GM18508 (cell line): ENCODE measurements at regions not wholly inside any gene's neighbourhood (a gene's known extent, or its start where the extent isn't known, plus 50 kb on each side); places are given as distances from the start of the nearest gene placed in this dataset.

ENCODE experiments used
- ATAC-seq: cut with Tn5 transposase; IDR thresholded peaks from one replicate; pipeline ENCODE4 v1.9.1; 2021; ENCODE audit warnings: moderate number of reproducible peaks; ENCODE audit not compliant: insufficient read depth, unreplicated experiment

GRCh38 chr9:89996773-89997172, 392.0 kb downstream of the GADD45G start:
- no peak for ATAC-seq

DNA sequence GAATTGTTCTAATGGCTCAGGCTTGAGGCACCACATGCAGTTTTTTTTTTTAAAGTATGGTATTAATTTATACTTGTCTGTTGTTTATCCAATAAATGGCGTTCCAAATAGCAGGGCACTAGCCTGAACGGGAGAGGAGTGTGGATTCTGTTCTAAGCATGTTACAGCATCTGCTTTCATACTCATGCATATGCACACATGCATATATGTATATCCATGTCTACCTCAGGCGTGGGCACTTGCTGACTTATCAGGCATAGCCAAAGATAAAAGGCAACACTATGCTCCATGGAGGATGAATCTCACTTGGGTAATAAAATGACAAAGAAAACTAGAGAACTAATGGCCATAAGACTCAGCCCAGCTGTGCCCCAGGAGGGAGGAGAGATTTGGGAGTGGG, 393.8 kb downstream of the GADD45G start:
- ATAC-seq, result no peak

DNA sequence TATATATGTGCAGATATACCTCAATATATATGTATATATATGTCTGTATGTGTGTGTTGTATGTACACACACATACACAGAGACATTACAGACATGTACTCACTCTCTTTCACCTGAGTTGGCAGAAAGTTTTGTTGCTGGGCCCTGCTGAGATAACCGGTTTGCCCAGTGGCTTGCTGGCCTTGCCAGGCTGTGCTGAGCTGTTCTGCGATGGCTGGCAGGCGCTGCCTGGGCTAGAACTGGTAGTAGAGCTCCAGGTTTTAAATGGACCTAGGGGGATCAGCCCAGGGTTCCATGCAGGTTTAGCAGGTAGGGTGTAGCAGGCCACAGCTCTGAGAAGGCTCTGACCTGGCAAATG, 394.3 kb downstream of the GADD45G start:
- ATAC-seq, result no peak

- ATAC-seq, result peak; percentile 85
Observed at GRCh38 chr9:89999534-90000370, 394.9 kb downstream of the GADD45G start.

DNA sequence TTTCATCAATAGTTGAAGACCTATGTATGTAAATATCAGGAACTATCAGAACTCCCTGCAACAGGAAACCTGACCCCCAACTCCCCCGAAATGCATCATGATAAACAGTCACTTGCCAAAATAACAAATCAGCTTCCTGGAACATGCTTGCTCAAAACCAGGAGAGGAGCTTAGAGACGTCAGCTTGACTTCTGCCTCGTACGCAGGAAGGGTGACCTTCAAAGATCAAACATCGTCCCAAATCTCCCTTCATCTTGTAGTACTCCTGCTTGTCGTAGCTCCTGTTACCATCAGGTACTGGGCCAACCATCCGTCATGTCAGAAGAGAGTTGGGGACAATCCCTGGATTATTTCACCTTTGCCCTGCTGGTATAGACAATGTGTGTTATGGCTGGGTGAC, 396.1 kb downstream of the GADD45G start:
- no peak for ATAC-seq

DNA sequence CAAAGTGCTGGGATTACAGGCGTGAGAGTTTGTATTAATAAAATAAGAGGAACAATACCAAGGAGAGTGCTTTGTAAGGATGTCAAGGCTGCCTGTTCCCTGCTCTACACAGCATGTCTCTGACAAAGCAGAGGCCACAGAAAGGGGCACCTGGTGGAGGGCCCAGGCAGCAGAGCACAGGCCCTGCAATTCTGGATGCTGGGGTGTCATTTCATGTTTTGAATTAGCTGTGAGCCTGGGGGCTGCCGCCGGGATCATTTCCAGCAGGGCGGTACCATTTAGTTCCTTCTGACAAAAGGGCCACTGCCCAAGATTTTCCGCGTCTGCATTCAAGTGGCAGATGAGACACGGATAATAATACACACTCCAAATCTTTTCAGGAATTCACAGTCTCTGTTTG, 396.9 kb downstream of the GADD45G start:
- ATAC-seq, result no peak

- ATAC-seq, result no peak
Observed at GRCh38 chr9:90002397-90003271, 397.8 kb downstream of the GADD45G start.

DNA sequence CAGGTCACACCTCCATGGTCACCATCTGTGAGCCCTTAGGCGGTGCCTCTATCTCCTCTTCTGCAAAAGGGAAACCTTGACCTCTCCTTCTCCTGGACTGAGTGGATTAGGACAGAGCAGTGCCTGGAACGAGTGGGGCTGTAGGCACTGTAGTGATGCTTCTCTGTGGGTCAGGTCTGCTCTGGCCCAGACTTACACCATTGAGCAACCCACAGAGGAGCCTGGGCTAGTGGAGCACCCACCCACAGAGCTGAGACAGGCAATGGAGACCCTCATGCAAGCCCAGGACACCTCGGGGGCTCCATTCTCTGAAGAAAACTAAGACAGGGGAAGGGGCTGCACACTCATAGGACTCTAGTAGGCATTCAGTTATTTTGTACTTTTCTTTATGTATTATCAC, 400.6 kb downstream of the GADD45G start:
- ATAC-seq, result no peak

- no peak for ATAC-seq
Observed at GRCh38 chr9:90007516-90008440, 403.0 kb downstream of the GADD45G start.

GRCh38 chr9:90009447-90009846, 404.6 kb downstream of the GADD45G start:
- ATAC-seq, result no peak

DNA sequence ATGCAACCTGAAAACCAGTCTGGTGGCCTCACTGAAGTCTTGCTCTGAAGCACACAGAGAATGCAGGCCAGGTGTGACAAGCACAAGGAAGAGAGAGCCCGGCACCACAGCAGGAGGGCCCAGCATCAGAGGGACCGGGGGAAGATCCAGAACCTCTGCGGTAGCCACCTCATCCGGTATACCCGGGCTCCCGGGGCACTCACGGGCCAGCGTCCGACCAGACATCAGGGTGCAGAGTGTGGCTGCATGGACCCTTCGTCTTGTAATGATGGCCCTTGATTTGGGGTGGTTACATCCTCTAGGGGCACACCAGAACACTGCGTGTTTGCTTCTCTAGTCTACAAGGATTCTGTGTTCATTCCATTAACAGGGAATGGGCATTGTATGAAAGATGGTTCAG, 406.0 kb downstream of the GADD45G start:
- ATAC-seq, result no peak

DNA sequence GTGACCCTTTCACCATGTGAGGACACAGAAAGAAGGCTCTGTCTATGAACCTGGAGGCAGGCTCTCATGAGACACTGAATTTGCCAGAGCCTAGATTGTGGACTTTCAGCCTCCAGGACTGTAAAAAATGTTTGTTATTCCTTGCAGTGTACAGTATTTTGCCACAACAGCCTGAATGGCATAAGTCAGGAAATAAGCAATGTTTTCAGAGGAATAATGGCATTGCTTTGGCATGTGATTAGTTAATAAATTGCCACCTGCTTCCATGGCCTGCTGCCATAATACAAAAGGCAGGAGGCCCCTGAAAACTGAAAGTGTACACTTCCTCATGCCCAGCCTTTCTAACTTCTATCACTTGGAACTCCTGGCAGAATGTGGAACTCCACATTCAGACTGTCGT, 408.1 kb downstream of the GADD45G start:
- no peak for ATAC-seq

GRCh38 chr9:90013778-90014177, 409.0 kb downstream of the GADD45G start:
- no peak for ATAC-seq

DNA sequence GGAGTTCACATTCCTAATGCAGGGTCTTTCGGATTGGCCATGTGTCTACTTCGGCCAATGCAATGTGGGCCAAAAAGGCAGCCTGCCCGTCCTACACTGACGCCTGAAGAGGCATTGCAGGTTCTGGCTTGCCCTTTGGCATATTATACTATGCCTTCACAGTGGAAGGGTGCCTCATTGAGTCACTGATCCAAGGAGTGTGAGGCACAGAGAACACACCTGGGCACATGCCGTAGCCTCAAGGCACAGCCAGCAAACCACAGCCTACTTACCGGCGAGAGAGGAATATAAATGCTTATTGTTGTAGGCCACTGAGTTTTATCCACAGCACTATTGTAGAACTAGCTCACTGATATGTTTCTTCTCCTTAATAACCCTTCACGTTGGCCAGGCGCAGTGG, 409.6 kb downstream of the GADD45G start:
- ATAC-seq, result no peak

DNA sequence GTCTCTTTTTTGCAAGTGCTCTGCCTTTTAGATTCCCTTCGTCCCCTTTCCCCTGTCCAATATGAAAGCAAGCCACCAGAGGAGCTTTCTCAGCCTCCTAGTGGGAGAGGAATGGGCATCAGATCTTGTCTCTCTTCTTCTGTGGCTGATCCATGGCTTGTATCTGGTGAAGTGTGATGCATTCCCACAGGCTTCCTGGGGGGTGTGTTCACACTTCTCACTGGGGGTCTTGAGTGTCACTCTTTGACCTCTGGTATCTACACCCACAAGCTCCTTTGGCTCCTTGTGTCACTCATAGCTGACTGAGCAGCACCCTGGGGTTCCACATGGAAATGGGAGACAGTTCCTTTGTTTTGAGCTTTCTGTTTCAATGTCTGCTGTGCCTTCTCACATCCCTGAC, 411.5 kb downstream of the GADD45G start:
- ATAC-seq, result no peak

- no peak for ATAC-seq
Observed at GRCh38 chr9:90017679-90018078, 412.9 kb downstream of the GADD45G start.

DNA sequence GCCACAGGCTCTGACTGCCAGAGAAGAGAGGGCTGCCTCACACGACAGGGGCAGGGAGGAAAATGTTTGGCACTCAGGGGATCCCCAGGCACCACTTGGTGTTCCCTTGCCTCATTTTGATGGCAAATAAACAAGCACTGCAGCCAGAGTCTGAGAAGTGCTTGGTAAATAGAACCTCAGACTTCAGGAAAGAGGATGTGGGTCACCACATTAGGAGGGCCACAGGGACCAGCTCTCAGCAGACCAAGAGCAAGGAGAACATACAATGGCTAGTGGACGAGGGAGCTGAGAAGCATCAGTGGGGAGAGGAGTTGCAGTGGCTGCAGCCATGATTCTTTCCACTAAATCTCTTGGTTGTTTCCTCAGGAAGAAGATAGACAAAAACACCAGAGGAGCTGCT, 413.9 kb downstream of the GADD45G start:
- ATAC-seq, result no peak

DNA sequence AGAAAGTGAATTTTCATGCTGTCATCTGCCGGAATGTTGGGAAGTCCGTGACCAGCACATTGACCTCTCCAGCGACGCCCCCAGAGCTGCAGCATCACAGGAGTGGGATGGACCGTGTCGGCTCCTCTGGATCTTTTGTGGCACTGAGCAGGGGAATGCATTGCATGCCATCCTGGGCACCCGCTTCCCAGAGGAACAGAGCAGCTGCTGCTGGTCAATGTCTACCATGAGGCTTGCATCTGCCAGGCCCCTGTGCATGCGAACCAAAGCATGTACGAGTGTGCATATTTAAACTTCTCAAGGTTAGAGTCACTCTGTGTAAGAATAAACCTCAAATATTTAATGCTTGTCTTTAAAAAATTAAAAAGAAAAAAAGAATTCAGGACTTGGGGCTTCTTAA, 414.8 kb downstream of the GADD45G start:
- ATAC-seq, result no peak

DNA sequence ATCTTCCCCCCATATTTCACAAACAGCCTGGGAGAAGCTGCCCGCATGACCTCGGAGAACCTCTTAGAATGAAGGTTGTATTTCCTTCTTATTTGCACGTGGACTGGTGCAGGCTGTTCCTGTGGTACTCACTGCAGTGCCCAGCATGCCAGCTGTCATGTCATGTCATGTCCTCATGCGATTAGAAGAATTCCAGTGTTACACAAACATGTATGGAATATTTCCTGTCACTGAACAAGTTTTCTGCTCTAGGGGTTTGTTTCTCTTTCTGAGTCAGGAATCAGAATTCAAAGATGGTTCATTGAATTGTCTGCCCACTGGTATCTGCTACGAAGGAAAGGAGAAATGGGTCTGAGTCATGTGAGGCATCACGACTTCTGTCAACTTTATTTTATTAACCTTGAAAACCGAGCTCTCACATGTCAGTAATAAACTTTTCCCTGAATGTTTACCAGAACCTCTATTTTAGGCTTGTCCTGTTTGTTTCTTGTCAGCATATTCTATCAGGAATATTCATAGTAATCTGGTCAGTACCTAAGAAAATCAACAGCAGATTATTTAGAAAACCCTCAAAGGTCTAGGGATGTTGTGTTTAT, 415.6 kb downstream of the GADD45G start:
- ATAC-seq, result no peak

DNA sequence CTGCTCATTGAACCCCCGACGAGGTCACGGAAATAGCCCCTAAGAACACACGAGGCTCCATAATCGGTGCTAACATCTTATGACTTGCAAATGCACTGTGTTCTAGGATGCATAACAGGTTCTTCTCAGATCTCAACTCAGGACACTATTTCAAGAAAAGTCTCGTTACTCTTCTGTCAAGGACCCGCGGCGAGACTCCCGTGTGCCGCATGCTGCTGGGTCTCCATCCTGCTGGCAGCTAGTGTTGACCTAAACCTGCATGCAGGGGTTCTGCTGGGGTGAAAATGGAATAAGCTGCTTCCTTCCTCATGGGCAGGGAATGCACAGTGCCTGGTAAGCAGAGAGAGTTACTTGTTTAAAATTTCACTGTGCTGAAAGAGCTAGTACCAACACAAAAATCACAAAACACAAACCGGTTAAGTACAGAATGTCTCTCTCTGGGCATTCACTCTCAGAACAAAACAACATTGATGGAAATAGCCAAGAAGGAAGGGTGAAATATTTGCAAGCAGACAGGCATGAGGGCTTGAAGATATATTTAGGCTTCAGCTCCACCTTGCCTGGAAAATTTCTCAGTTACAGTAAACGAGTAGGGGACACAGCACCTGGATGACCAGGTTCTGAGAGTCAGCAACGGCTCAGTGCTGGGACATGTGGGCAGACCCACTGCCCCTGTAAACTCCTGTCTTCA, 416.5 kb downstream of the GADD45G start:
- no peak for ATAC-seq
